ENCODE measurements at regions not wholly inside any gene's neighbourhood (a gene's known extent, or its start where the extent isn't known, plus 50 kb on each side); places are given as distances from the start of the nearest gene placed in this dataset.
A peak's percentile ranks its signal among the peaks of the same experiment; 100 is the strongest.

- no peak for DNase-seq (ENCODE audit: low spot score)
These were observed 275.6 kb downstream of the XXYLT1 start for GRCh38 chr3:194995334-194995733.

GRCh38 chr3:194995922-194996321 is 275.0 kb downstream of the XXYLT1 start:
- DNase-seq (ENCODE audit: low spot score), result no peak

- DNase-seq (ENCODE audit: low spot score), result no peak
These were observed 274.2 kb downstream of the XXYLT1 start for GRCh38 chr3:194996746-194997145.

- no peak for DNase-seq (ENCODE audit: low spot score)
These were observed 272.5 kb downstream of the XXYLT1 start for GRCh38 chr3:194998417-194998816.

GRCh38 chr3:194998948-194999347 is 272.0 kb downstream of the XXYLT1 start:
- no peak for DNase-seq (ENCODE audit: low spot score)

GRCh38 chr3:194999491-194999890 is 271.5 kb downstream of the XXYLT1 start:
- no peak for DNase-seq (ENCODE audit: low spot score)

GRCh38 chr3:195001261-195001660 is 269.7 kb downstream of the XXYLT1 start:
- no peak for DNase-seq (ENCODE audit: low spot score)

- peak; percentile 45 for DNase-seq (ENCODE audit: low spot score)
These were observed 268.7 kb downstream of the XXYLT1 start for GRCh38 chr3:195001961-195002861.

- no peak for DNase-seq (ENCODE audit: low spot score)
These were observed 267.7 kb downstream of the XXYLT1 start for GRCh38 chr3:195003006-195003892.

GRCh38 chr3:195003893-195004289 is 267.1 kb downstream of the XXYLT1 start:
- DNase-seq (ENCODE audit: low spot score), result no peak

- no peak for DNase-seq (ENCODE audit: low spot score)
These were observed 266.3 kb downstream of the XXYLT1 start for GRCh38 chr3:195004512-195005250.

- DNase-seq (ENCODE audit: low spot score), result no peak
These were observed 265.7 kb downstream of the XXYLT1 start for GRCh38 chr3:195005251-195005620.

- DNase-seq (ENCODE audit: low spot score), result no peak
These were observed 265.0 kb downstream of the XXYLT1 start for GRCh38 chr3:195005759-195006510.

GRCh38 chr3:195007151-195007550 is 263.8 kb downstream of the XXYLT1 start:
- no peak for DNase-seq (ENCODE audit: low spot score)

GRCh38 chr3:195007766-195008165 is 263.2 kb downstream of the XXYLT1 start:
- no peak for DNase-seq (ENCODE audit: low spot score)

GRCh38 chr3:195008816-195009215 is 262.1 kb downstream of the XXYLT1 start:
- no peak for DNase-seq (ENCODE audit: low spot score)

- no peak for DNase-seq (ENCODE audit: low spot score)
These were observed 261.3 kb downstream of the XXYLT1 start for GRCh38 chr3:195009616-195010015.

GRCh38 chr3:195010551-195011100 is 260.3 kb downstream of the XXYLT1 start:
- no peak for DNase-seq (ENCODE audit: low spot score)

- DNase-seq (ENCODE audit: low spot score), result no peak
These were observed 259.6 kb downstream of the XXYLT1 start for GRCh38 chr3:195011231-195011834.

- DNase-seq (ENCODE audit: low spot score), result no peak
These were observed 258.9 kb downstream of the XXYLT1 start for GRCh38 chr3:195012100-195012499.

- DNase-seq (ENCODE audit: low spot score), result no peak
These were observed 258.4 kb downstream of the XXYLT1 start for GRCh38 chr3:195012571-195012970.
